ENCODE measurements at regions not wholly inside any gene's neighbourhood (a gene's known extent, or its start where the extent isn't known, plus 50 kb on each side); places are given as distances from the start of the nearest gene placed in this dataset.

- no peak overlapping the region for H3K4me3 ChIP-seq (ENCODE audit: low read depth, low read length)
Measured at GRCh38 chr9:89953824-89954615, 349.2 kb downstream of the GADD45G start.

GRCh38 chr9:89955144-89955543 lies 350.3 kb downstream of the GADD45G start:
- H3K4me3 ChIP-seq (ENCODE audit: low read depth, low read length), result no peak overlapping the region

- H3K4me3 ChIP-seq (ENCODE audit: low read depth, low read length), result no peak overlapping the region
Measured at GRCh38 chr9:89955626-89956025, 350.8 kb downstream of the GADD45G start.

GRCh38 chr9:89956331-89956730 lies 351.5 kb downstream of the GADD45G start:
- no peak overlapping the region for H3K4me3 ChIP-seq (ENCODE audit: low read depth, low read length)

GRCh38 chr9:89956907-89957306 lies 352.1 kb downstream of the GADD45G start:
- H3K4me3 ChIP-seq (ENCODE audit: low read depth, low read length), result no peak overlapping the region

- no peak overlapping the region for H3K4me3 ChIP-seq (ENCODE audit: low read depth, low read length)
Measured at GRCh38 chr9:89958086-89958485, 353.3 kb downstream of the GADD45G start.

GRCh38 chr9:89961616-89962341 lies 357.0 kb downstream of the GADD45G start:
- no peak overlapping the region for H3K4me3 ChIP-seq (ENCODE audit: low read depth, low read length)

GRCh38 chr9:89963280-89963679 lies 358.5 kb downstream of the GADD45G start:
- H3K4me3 ChIP-seq (ENCODE audit: low read depth, low read length), result no peak overlapping the region

GRCh38 chr9:89967527-89967926 lies 362.7 kb downstream of the GADD45G start:
- no peak overlapping the region for H3K4me3 ChIP-seq (ENCODE audit: low read depth, low read length)

- H3K4me3 ChIP-seq (ENCODE audit: low read depth, low read length), result no peak overlapping the region
Measured at GRCh38 chr9:89969156-89969675, 364.4 kb downstream of the GADD45G start.

- H3K4me3 ChIP-seq (ENCODE audit: low read depth, low read length), result no peak overlapping the region
Measured at GRCh38 chr9:89969881-89970639, 365.2 kb downstream of the GADD45G start.

- no peak overlapping the region for H3K4me3 ChIP-seq (ENCODE audit: low read depth, low read length)
Measured at GRCh38 chr9:89970701-89971100, 365.9 kb downstream of the GADD45G start.

GRCh38 chr9:89972535-89972934 lies 367.7 kb downstream of the GADD45G start:
- H3K4me3 ChIP-seq (ENCODE audit: low read depth, low read length), result no peak overlapping the region

- no peak overlapping the region for H3K4me3 ChIP-seq (ENCODE audit: low read depth, low read length)
Measured at GRCh38 chr9:89974582-89974981, 369.8 kb downstream of the GADD45G start.

GRCh38 chr9:89975024-89975423 lies 370.2 kb downstream of the GADD45G start:
- no peak overlapping the region for H3K4me3 ChIP-seq (ENCODE audit: low read depth, low read length)

GRCh38 chr9:89975630-89976029 lies 370.8 kb downstream of the GADD45G start:
- H3K4me3 ChIP-seq (ENCODE audit: low read depth, low read length), result no peak overlapping the region

GRCh38 chr9:89978185-89978584 lies 373.4 kb downstream of the GADD45G start:
- H3K4me3 ChIP-seq (ENCODE audit: low read depth, low read length), result no peak overlapping the region

GRCh38 chr9:89980600-89980999 lies 375.8 kb downstream of the GADD45G start:
- no peak overlapping the region for H3K4me3 ChIP-seq (ENCODE audit: low read depth, low read length)

- no peak overlapping the region for H3K4me3 ChIP-seq (ENCODE audit: low read depth, low read length)
Measured at GRCh38 chr9:89982016-89982415, 377.2 kb downstream of the GADD45G start.

GRCh38 chr9:89983411-89983810 lies 378.6 kb downstream of the GADD45G start:
- no peak overlapping the region for H3K4me3 ChIP-seq (ENCODE audit: low read depth, low read length)

- no peak overlapping the region for H3K4me3 ChIP-seq (ENCODE audit: low read depth, low read length)
Measured at GRCh38 chr9:89984214-89984613, 379.4 kb downstream of the GADD45G start.
